Right lobe of liver (tissue), 6 donors: ENCODE measurements at regions not wholly inside any gene's neighbourhood (a gene's known extent, or its start where the extent isn't known, plus 50 kb on each side); places are given as distances from the start of the nearest gene placed in this dataset.

Experiments used
- ATAC-seq, 4 donors: fragments of 200-7000 bp; cut with Tn5 transposase; one replicate each; pipeline ENCODE4 v1.9.1; 2020; ENCODE audit warnings: mild to moderate bottlenecking in 4 of 4, moderate library complexity in 4 of 4
- DNase-seq, 3 donors: peaks; one replicate each; pipeline ENCODE4 v3.0.0-alpha.2; 2020
- H3K27ac ChIP-seq, 3 donors: fragments of 200-600 bp; one replicate each; pipeline ENCODE4 v1.8.0; 2022
- H3K27me3 ChIP-seq, 2 donors: fragments of 200-600 bp; one replicate each; pipeline ENCODE4 v1.8.0; 2022
- H3K36me3 ChIP-seq, 4 donors: fragments of 200-600 bp; sonication (generic) in 1 of 4; one replicate each; pipeline versions ENCODE4 v1.5.1 to v1.8.0; 2017 to 2022; ENCODE audit warnings: control low read depth in 1 of 4
- H3K4me1 ChIP-seq, 4 donors: fragments of 200-600 bp; sonication (generic) in 1 of 4; one replicate each; pipeline versions ENCODE4 v1.5.1 to v1.8.0; 2017 to 2022; ENCODE audit warnings: control low read depth in 1 of 4
- H3K4me3 ChIP-seq, 3 donors: fragments of 200-600 bp; one replicate each; pipeline ENCODE4 v1.8.0; 2022
- H3K9me3 ChIP-seq, 4 donors: fragments of 200-600 bp; sonication (generic) in 1 of 4; one replicate each; pipeline versions ENCODE4 v1.5.1 to v1.8.0; 2017 to 2022; ENCODE audit warnings: control low read depth in 1 of 4
- CTCF ChIP-seq, 4 donors: fragments of 200-600 bp in 3 of 4; fragments of 450-650 bp in 1 of 4; IDR thresholded peaks; one replicate each; pipeline versions ENCODE4 v1.5.1 to v1.8.0; 2016 to 2022; ENCODE audit warnings: antibody characterized with exemption in 4 of 4, mild to moderate bottlenecking in 2 of 4
- POLR2A ChIP-seq: fragments of 450-650 bp; IDR thresholded peaks from one replicate; pipeline ENCODE4 v1.6.1; 2017; ENCODE audit warnings: antibody characterized with exemption, mild to moderate bottlenecking
- WGBS: methylation state at CpG from one replicate; pipeline ENCODE4 v1.1.6; 2018; ENCODE audit warnings: low coverage, low lambda C conversion rate; ENCODE audit not compliant: insufficient coverage; ENCODE audit errors: missing lambda C conversion rate; 5-methylcytosine and 5-hydroxymethylcytosine counted together
- intact Hi-C, 2 donors: fragments of 100-400 bp; cut with DNase I; formaldehyde crosslinking; loops; one replicate each; pipeline versions ENCODE4 v1.11.2 to v1.14.1; 2022
- donor health status: DM: no; HTN: yes; CAD: no.
- donor health status: DM: no; HTN: no; CAD: no.
- donor health status: DM: no; HTN: no; CAD: no.
- donor health status: DM: no; HTN: yes; CAD: no.
- donor health status: DM: no; HTN: yes; CAD: no.

- WGBS = 67% methylated on average over 1 of the region's 1 CpG
- no peak for ATAC-seq
- no peak overlapping the region for H3K27ac ChIP-seq
- DNase-seq = no peak
- intact Hi-C loops = no loop called here
- H3K36me3 ChIP-seq = no peaks in the 10 kb centered on the region
- TF ChIP-seq CTCF (IDR thresholded peaks at IDR 0.05) (no peak), POLR2A (no peak)
- no peaks in the 10 kb centered on the region for H3K27me3 ChIP-seq
- no peaks in the 10 kb centered on the region for H3K9me3 ChIP-seq
- no peaks in the 10 kb centered on the region for H3K4me1 ChIP-seq
- no peak overlapping the region for H3K4me3 ChIP-seq
Measured at GRCh38 chr4:135359128-135359527, 1157.5 kb upstream of the PABPC4L start.

- Histone ChIP-seq H3K9me3 (no peaks in the 10 kb centered on the region), H3K27ac (no peak overlapping the region), H3K4me3 (no peak overlapping the region), H3K27me3 (no peaks in the 10 kb centered on the region), H3K4me1 (no peaks in the 10 kb centered on the region), H3K36me3 (no peaks in the 10 kb centered on the region)
- 50% methylated on average over 1 of the region's 1 CpG for WGBS
- TF ChIP-seq POLR2A (no peak), CTCF (IDR thresholded peaks at IDR 0.05) (no peak)
- ATAC-seq (no peak), DNase-seq (no peak)
- intact Hi-C loops = no loop called here
Measured at GRCh38 chr4:135357091-135357490, 1155.5 kb upstream of the PABPC4L start.

GRCh38 chr4:135354876-135355275 is 1153.3 kb upstream of the PABPC4L start:
- 50% methylated on average over 1 of the region's 1 CpG for WGBS
- no peaks in the 10 kb centered on the region for H3K36me3 ChIP-seq

GRCh38 chr4:135353008-135353407 is 1151.4 kb upstream of the PABPC4L start:
- 58% methylated on average over 3 of the region's 3 CpGs for WGBS
- no peaks in the 10 kb centered on the region for H3K4me1 ChIP-seq
- no peaks in the 10 kb centered on the region for H3K36me3 ChIP-seq
- no peaks in the 10 kb centered on the region for H3K27me3 ChIP-seq
- no peak for DNase-seq
- no peaks in the 10 kb centered on the region for H3K9me3 ChIP-seq
- no peak overlapping the region for H3K27ac ChIP-seq
- intact Hi-C loops = no loop called here
- ATAC-seq = no peak
- TF ChIP-seq CTCF (IDR thresholded peaks at IDR 0.05) (no peak), POLR2A (no peak)
- no peak overlapping the region for H3K4me3 ChIP-seq

More at GRCh38 chr4:135354876-135355275, 1153.3 kb upstream of the PABPC4L start:
- ATAC-seq = no peak
- intact Hi-C loops = no loop called here
- TF ChIP-seq CTCF (IDR thresholded peaks at IDR 0.05) = no peak
- H3K27ac ChIP-seq = no peak overlapping the region
- no peak overlapping the region for H3K4me3 ChIP-seq
- H3K9me3 ChIP-seq = no peaks in the 10 kb centered on the region
- H3K27me3 ChIP-seq = no peaks in the 10 kb centered on the region
- no peak for DNase-seq
- no peaks in the 10 kb centered on the region for H3K4me1 ChIP-seq

GRCh38 chr4:135344492-135344891 is 1142.9 kb upstream of the PABPC4L start:
- intact Hi-C loops = no loop called here
- no peak for TF ChIP-seq POLR2A
- no peak for TF ChIP-seq CTCF (IDR thresholded peaks at IDR 0.05)
- H3K27me3 ChIP-seq = no peaks in the 10 kb centered on the region
- H3K9me3 ChIP-seq = no peaks in the 10 kb centered on the region
- no peaks in the 10 kb centered on the region for H3K4me1 ChIP-seq
- H3K36me3 ChIP-seq = no peaks in the 10 kb centered on the region
- no peak for ATAC-seq
- H3K4me3 ChIP-seq = no peak overlapping the region
- no peak for DNase-seq
- no CpG with 5 or more reads among the region's 2 CpGs for WGBS
- no peak overlapping the region for H3K27ac ChIP-seq
